IMR-90 (cell line): ENCODE measurements at regions not wholly inside any gene's neighbourhood (a gene's known extent, or its start where the extent isn't known, plus 50 kb on each side); places are given as distances from the start of the nearest gene placed in this dataset.

Experiments
- CTCF ChIP-seq: conservative IDR thresholded peaks from 2 replicates; pipeline ENCODE4 v1.5.1; 2012; ENCODE audit warnings: mild to moderate bottlenecking, low read depth, low read length, improper control_type of control experiment
- POLR2A ChIP-seq: IDR thresholded peaks from 2 replicates; pipeline ENCODE4 v1.6.1; 2012; ENCODE audit warnings: mild to moderate bottlenecking, low read depth, low read length
- RAD21 ChIP-seq: IDR thresholded peaks from 2 replicates; pipeline ENCODE4 v1.6.1; 2012; ENCODE audit warnings: low read length, improper control_type of control experiment

GRCh38 chr1:187491082-187491720 lies 662.5 kb downstream of the PLA2G4A start:
- no peak for TF ChIP-seq CTCF
- no peak for TF ChIP-seq POLR2A
- no peak for TF ChIP-seq RAD21
